ENCODE measurements at regions not wholly inside any gene's neighbourhood (a gene's known extent, or its start where the extent isn't known, plus 50 kb on each side); places are given as distances from the start of the nearest gene placed in this dataset.
A peak's percentile ranks its signal among the peaks of the same experiment; 100 is the strongest.

GRCh38 chr21:35319684-35320283, 270.7 kb upstream of the RUNX1 start:
- no peak for DNase-seq
- Histone ChIP-seq H3K27me3 (no peaks in the 10 kb centered on the region), H3K9me3 (no peaks in the 10 kb centered on the region), H3K27ac (no peak overlapping the region), H3K4me3 (no peak overlapping the region), H3K36me3 (no peaks in the 10 kb centered on the region), H3K4me1 (peaks cover 12% of the 10 kb centered on the region)
- intact Hi-C loops (cut with DNase I): no loop called here
- TF ChIP-seq CTCF (IDR thresholded peaks at IDR 0.05): no peak
- ATAC-seq: no peak

- Histone ChIP-seq H3K27me3 (no peaks in the 10 kb centered on the region), H3K27ac (no peak overlapping the region), H3K4me3 (no peak overlapping the region), H3K36me3 (no peaks in the 10 kb centered on the region), H3K4me1 (no peaks in the 10 kb centered on the region), H3K9me3 (no peaks in the 10 kb centered on the region)
- no peak for TF ChIP-seq CTCF (IDR thresholded peaks at IDR 0.05)
- ATAC-seq: no peak
- no peak for DNase-seq
- intact Hi-C loops (cut with DNase I): no loop called here
These were observed 267.8 kb upstream of the RUNX1 start for GRCh38 chr21:35316933-35317332.

GRCh38 chr21:35316456-35316855, 267.4 kb upstream of the RUNX1 start:
- intact Hi-C loops (cut with DNase I): no loop called here
- Histone ChIP-seq H3K27ac (no peak overlapping the region), H3K4me3 (no peak overlapping the region), H3K27me3 (no peaks in the 10 kb centered on the region), H3K9me3 (no peaks in the 10 kb centered on the region), H3K36me3 (no peaks in the 10 kb centered on the region), H3K4me1 (no peaks in the 10 kb centered on the region)
- no peak for DNase-seq
- TF ChIP-seq CTCF (IDR thresholded peaks at IDR 0.05): no peak
- no peak for ATAC-seq

- no peak for ATAC-seq
- no peaks in the 10 kb centered on the region for H3K9me3 ChIP-seq
- H3K4me1 ChIP-seq: no peaks in the 10 kb centered on the region
- H3K36me3 ChIP-seq: no peaks in the 10 kb centered on the region
- DNase-seq: no peak
- no peaks in the 10 kb centered on the region for H3K27me3 ChIP-seq
- TF ChIP-seq CTCF (IDR thresholded peaks at IDR 0.05): no peak
- no peak overlapping the region for H3K27ac ChIP-seq
- no peak overlapping the region for H3K4me3 ChIP-seq
- intact Hi-C loops (cut with DNase I): no loop called here
These were observed 265.9 kb upstream of the RUNX1 start for GRCh38 chr21:35314857-35315582.

- no peaks in the 10 kb centered on the region for H3K9me3 ChIP-seq
- no peaks in the 10 kb centered on the region for H3K27me3 ChIP-seq
- no peaks in the 10 kb centered on the region for H3K36me3 ChIP-seq
- H3K4me1 ChIP-seq: no peaks in the 10 kb centered on the region
- H3K4me3 ChIP-seq: no peak overlapping the region
- intact Hi-C loops (cut with DNase I): no loop called here
- no peak for TF ChIP-seq CTCF (IDR thresholded peaks at IDR 0.05)
- peak; percentile 51 for ATAC-seq
- H3K27ac ChIP-seq: no peak overlapping the region
- no peak for DNase-seq
These were observed 262.9 kb upstream of the RUNX1 start for GRCh38 chr21:35311985-35312384.

Data from upper lobe of right lung (tissue), 1 donor.